ENCODE measurements at regions not wholly inside any gene's neighbourhood (a gene's known extent, or its start where the extent isn't known, plus 50 kb on each side); places are given as distances from the start of the nearest gene placed in this dataset.
"Not testable (repeated sequence)": the region's sequence is repeated elsewhere in the genome, so short reads cannot be mapped to it uniquely, and the experiment has no call there.

DNA sequence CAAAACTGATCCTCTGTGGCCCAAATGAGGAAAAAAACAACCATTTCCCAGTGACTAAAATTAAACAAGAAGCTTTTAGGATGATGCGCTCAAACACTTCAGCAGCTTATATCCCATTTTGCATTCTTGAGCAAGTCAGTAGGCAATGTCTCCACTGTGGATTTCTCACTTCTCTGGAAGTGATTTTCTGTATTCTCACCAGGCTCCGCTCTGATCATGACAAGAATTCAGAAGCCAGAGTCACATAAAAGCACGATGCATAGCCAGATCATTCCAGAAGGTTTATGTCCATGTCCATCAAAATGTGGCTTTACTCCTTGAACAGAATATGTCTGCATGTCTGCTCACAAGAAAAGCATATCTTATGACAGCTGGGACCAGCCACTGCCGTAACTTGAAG, 481.4 kb downstream of the ADRA2A start:
- H3K4me3 ChIP-seq (ENCODE audit: low read depth, low read length), result no peak overlapping the region

DNA sequence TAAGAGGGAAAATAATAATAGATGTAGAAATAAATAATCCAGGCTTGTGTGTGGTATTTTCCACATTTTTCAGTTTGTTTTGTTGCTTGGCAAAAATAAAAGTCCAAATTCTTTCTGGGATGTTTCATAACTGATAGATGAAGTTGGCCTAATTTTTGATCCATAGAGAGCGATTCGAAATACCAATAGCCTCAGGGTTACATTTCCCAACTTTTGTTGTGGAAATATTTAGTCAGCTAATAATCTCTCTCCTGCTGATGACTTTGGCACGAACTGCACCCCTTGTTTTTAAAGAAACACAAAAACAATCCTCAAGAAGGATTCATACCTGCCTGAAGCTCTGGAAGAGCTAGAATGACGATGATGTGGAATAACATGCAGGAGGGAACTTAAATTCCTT, 483.2 kb downstream of the ADRA2A start:
- no peak overlapping the region for H3K4me3 ChIP-seq (ENCODE audit: low read depth, low read length)

DNA sequence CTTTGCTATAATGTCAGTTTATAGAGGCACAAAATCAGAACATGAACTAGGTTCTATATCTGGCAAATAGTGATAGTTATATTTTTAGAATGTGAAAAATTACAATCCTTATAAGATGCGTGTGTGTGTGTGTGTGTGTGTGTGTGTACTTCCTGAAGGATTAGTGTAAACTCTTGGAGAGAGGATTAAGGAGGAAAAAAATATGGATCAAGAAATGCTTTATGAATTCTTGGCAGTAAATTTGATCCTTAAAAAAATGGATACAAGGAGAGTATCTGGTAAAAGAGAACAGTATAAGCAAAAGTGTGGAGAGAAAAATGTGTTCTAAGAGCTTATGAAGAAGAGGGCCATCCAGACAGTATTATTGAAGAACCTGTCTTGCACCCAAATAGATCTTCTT, 484.3 kb downstream of the ADRA2A start:
- H3K4me3 ChIP-seq (ENCODE audit: low read depth, low read length), result no peak overlapping the region

DNA sequence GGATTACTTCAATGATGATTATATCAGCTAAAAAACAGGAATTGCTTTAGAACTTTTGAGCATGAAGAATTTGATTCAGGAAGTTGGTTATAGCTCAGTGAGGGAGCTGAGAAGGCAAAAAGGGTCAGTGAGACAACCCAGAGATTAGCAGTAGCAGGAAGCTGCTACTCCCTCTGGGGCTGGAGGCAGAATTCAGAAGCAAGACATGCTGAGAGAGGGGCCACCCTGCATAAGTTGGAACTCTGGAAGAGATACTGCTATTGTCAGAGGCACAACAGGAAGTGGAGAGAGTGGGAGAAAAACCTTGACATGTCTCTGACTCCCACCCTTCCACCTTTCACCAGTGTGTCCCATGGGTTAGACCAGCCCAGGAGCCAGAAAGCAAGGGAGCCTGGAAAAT, 488.7 kb downstream of the ADRA2A start:
- no peak overlapping the region for H3K4me3 ChIP-seq (ENCODE audit: low read depth, low read length)

DNA sequence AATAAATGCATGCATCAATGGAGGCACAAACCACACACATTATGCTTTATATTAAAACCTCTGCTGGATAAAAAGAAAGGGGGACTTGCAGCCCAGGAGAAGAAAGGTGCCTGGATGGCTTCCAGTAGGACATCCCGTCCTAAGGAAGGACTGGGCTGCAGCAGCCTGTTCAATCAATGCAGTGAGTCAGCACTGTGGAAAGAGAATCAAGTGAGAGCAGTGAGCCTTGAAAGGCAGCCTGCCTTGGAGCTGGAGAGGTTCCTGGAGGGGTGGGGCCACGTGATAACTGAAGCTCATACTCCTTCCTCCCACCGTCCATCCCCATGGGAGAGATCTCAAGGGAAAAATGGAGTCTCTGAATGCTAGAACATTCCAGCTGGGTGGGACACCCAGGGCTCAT, 501.2 kb downstream of the ADRA2A start:
- no peak overlapping the region for H3K4me3 ChIP-seq (ENCODE audit: low read depth, low read length)

DNA sequence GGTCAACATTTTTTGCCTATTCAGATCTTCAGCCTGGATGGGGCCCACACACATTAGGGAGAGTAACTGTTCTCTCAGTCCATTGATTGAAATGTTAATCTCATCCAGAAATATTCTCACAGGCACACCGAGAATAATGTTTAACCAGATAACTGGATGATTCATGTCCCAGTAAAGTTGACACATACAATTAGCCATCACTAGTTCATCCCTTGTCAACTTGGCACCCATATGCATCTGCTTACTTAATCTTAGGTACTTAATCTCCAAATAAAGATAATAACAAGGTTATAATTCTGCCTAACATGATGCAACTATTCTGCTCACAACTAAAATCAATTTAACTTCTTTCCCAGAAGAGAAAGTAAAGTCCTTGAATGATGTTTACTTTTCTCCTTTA, 502.6 kb downstream of the ADRA2A start:
- no peak overlapping the region for H3K4me3 ChIP-seq (ENCODE audit: low read depth, low read length)

DNA sequence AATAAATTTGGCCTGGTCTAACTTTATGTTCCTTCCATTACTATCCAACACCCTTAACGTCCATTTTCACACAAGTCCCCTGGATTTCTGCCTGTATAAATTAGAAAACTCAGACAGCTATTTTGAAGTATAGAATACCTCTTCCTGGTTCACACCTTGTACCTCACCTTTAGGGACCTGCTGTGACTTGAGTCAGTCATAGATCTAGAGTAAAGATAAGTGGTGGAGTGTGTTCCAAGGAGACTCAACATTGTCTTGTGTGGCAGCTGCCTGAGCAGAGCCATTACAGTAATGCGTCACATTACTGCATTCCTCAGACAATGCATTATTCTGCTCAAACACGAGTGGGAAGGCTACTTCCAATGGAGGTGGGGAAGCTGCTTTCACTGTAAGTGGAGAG, 513.9 kb downstream of the ADRA2A start:
- H3K4me3 ChIP-seq (ENCODE audit: low read depth, low read length), result no peak overlapping the region

DNA sequence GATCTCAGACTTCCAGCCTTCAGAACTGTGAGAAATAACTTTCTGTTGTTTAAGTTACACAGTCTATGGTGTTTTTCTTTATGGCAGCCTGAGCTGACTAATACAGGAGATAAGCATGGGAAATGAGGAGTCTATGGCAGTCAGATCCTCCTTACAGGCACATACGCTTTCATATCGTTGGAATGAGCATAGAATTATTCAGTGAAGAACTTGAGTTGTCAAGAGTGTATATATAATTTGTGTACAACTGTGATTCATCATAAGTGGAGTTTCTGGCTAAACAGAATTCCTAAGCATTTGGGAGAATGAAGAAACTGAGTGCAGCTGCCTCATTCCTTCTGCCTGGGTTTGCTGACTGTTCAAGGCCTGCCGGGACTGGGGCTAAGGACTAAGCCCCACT, 516.7 kb downstream of the ADRA2A start:
- H3K4me3 ChIP-seq (ENCODE audit: low read depth, low read length), result no peak overlapping the region

DNA sequence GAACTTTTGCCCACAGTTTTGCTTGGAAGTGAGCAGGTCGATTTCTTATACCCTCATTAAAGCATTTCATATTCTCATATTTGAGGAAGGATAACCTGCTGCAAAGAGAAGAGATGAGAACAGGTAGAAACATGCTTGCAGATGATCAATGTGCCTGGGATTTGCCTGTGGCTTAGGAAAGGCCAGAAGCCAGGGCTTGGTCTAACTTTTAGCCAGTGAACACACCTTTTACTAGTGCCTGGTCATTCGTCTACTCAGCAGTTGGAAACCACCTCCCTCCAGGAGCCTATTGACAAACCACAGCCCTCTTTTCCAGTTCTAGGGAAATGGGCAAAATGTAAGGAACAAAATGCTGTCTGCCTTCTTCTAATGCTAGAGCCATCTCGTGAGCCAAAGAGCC, 518.3 kb downstream of the ADRA2A start:
- no peak overlapping the region for H3K4me3 ChIP-seq (ENCODE audit: low read depth, low read length)

DNA sequence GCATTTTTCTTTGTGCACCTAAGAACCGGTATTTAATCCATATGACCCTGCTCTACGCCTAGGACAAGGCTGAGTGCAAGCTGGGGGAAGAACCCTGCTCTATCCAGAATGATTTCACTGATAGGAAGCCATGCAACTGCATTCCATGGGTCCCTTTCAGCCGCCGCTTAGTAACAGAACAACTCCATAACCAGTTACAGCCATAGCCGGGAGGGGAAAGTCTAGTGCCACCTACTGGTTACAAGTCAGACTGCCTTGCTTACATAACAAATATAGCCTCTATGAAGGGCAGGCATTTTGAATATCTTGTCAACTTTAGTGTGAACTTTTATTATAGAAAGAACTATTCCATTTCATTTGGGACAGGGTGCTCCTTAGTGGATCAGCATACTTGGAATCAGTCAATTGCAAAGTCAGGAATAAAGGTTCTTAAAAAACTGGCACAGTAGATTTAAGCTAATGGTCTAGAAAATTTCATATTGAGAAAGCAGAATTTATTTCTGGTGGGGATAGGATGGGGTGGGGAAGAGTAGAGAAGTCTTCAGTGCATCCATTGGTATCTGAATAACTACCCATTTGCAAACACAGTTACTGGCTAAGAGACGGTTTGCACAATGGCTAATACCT, 521.7 kb downstream of the ADRA2A start:
- no peak overlapping the region for H3K4me3 ChIP-seq (ENCODE audit: low read depth, low read length)

DNA sequence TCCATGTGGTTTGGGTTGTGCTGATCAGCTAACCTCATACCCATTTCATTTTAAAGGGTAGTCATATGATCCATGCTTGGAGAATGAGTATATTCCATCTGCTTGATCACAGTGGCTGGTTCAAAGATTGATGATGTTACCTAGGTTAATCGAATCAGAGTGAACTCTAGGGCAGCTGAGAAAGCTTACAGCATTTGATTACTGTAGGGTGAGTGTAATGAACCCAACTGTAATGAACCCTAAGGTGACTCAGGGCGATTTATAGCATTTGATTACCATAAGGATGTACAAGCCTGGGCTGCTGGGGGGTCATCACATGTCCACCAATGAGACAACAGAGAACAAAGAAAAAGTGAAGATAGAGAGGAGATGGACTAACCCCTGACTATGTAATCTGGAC, 523.1 kb downstream of the ADRA2A start:
- no peak overlapping the region for H3K4me3 ChIP-seq (ENCODE audit: low read depth, low read length)

DNA sequence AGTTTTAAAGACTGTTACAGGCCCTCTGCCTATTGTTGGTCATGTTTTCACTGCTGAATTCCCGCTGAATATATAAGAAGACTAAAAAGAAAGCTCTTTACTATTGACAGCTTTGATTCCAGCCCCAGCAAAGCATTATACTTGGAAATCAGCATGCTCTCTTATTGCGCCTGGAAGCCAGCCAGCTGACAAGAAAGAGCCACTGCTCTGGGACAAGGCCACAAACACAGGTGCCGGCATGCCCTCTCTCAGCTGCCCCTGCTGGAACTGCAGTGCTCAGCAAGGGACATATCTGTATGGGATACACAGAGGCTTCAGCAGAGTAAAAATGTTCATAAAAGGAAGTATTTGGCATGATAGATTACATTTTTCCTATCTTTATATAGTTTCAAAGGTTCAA, 523.9 kb downstream of the ADRA2A start:
- no peak overlapping the region for H3K4me3 ChIP-seq (ENCODE audit: low read depth, low read length)

DNA sequence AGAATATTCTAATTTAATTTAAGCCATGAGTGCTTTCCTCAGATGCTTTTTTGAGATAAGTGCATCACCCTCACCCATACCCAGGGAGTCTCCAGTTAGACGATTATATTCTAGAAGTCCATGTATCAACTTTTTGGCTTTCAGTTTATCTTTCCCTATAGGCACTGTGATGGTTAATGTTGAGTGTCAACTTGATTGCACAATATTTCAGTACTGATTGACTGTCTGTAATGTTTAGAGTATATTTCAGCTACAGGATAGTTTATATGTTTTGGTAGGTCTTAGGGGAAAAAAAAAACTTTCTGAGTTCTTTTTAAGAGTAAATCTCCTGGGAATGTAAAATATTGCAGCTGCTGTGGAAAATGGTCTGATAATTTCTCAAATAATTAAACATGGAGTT, 535.4 kb downstream of the ADRA2A start:
- H3K4me3 ChIP-seq (ENCODE audit: low read depth, low read length), result no peak overlapping the region

DNA sequence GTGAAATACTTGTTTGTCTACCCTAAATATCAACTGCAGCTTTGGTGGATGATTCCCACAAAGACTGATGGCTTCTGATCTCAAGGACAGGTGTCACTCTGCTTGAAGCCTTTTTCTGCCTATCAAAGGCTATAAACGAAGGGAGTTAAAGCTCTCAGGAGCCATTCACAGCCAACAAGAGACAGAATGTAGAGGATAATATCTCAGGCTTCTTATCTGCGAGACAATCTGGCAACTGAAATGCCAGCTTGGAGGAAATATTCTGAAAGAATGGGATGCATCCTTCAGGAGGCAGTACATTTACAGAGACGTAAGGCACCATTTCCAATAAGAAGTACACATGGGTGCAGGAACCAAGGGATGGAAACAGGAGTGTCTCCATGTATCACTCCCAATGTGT, 549.4 kb downstream of the GPAM start:
- H3K4me3 ChIP-seq (ENCODE audit: low read depth, low read length), result no peak overlapping the region

DNA sequence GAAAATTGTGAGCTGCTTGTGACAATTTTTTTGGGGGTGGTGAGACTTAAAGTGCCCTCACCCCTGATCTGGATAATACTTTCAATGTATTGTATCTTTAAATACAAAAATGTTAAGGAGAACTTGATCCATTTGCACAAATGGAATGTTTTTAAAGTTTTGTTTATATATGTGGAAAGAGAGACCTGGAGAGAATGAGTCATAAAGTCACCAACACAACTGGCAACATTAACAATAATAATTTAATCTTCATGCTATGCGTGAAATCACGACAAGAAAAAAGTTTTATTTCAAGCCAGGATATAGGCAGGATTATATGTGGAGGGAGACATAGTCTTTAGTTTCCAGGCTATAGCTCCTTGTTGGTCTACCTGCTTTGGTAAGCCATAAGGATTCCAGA, 537.5 kb downstream of the GPAM start:
- H3K4me3 ChIP-seq (ENCODE audit: low read depth, low read length), result no peak overlapping the region

DNA sequence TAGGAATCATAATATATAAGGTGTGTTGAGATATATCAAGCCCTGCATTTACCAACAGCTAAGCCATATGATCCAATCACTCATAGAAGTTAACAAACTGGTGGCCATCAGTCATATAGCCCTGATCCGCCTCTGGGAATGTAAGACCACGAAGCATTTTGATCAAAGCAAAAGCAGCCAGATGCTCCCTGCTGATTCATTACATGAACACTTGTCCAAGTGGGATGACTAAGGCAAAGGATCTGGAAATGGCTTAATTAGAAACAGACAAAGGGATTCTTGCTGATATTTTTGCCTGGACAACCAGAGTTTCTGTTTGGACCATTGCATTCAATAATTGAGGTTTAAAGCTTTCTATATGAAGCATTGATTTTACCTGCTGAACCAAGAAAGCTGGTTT, 535.5 kb downstream of the GPAM start:
- no peak overlapping the region for H3K4me3 ChIP-seq (ENCODE audit: low read depth, low read length)

DNA sequence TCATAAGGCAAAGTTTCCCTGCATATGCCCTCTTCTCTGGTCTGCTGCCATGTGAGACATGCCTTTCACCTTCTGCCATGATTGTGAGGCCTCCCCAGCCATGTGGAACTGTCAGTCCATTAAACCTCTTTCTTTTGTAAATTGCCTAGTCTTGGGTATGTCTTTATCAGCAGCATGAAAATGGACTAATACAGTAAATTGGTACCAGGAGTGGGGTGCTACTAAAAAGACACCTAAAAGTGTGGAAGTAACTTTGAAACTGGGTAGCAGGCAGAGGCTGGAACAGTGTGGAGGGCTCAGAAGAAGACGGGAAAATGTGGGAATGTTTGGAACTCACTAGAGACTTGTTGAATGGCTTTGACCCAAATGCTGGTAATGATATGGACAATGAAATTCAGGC, 534.5 kb downstream of the GPAM start:
- not testable (repeated sequence) for H3K4me3 ChIP-seq (ENCODE audit: low read depth, low read length)

DNA sequence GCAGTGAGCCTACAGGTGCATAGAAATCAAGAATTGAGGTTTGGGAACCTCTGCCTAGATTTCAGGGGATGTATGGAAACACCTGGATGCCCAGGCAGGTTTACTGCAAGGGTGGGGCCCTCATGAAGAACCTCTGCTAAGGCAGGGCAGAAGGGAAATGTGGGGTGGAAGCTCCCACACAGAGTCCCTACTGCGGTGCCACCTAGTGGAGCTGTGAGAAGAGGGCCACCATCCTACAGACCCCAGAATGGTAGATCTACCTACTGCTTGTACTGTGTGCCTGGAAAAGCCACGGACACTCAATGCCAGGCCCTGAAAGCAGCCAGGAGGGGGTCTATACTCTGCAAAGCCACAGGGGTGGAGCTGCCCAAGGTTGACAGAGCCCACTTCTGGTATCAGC, 533.5 kb downstream of the GPAM start:
- H3K4me3 ChIP-seq (ENCODE audit: low read depth, low read length), result no peak overlapping the region

DNA sequence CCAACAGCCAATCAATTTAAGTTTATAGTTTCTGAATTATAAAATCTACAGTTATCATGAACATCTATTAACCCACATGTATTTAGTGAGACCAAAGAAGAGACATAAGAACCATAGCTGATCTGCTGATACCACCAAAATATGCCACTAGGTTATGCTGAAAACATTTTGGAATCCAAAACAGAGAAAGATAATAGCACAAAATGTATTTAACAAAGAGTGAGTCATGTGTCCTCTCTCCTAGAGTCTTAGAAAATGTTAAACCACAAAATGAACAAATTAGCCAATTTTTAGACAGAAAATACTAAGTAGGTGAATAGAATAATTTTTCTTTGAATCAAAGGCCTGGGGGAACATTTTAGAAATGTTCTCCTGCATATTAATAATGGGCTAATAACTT, 527.5 kb downstream of the GPAM start:
- H3K4me3 ChIP-seq (ENCODE audit: low read depth, low read length), result no peak overlapping the region

DNA sequence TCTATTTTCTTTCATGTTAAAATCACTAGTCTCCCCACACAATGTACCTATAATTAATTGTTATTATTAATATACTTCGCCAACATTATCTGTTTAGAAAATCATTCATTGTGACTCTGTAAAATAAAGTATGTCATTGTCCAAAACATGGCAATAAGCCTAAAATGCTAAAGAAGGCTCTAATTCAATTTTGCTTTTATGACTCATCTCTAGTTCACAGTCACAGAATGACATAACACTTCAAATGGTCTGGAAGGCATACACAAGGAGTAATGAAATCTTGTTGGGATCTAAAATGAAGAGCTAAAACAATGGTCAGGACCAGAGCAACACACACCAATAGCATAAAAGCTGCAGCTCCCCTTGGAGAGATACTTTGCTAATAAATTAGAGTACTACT, 505.8 kb downstream of the GPAM start:
- no peak overlapping the region for H3K4me3 ChIP-seq (ENCODE audit: low read depth, low read length)

DNA sequence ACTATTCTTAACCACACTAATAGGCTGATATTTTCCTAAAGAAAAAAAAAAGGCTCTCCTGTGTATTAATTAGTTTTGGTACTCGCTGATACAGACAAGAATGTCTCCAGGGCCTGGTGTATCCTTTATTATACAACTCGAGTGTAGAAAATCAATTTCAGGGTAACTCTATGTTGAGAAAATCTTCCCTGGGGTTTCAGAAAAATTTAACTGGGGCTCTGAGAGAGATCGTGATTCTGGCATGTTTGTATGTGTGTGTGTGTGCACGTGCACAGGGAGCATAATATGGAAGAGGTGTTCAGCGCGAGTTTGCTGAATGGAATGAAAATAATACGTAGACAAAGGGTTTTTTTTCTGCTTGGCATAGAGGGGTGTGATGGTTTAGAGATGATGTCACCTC, 496.8 kb downstream of the GPAM start:
- no peak overlapping the region for H3K4me3 ChIP-seq (ENCODE audit: low read depth, low read length)

DNA sequence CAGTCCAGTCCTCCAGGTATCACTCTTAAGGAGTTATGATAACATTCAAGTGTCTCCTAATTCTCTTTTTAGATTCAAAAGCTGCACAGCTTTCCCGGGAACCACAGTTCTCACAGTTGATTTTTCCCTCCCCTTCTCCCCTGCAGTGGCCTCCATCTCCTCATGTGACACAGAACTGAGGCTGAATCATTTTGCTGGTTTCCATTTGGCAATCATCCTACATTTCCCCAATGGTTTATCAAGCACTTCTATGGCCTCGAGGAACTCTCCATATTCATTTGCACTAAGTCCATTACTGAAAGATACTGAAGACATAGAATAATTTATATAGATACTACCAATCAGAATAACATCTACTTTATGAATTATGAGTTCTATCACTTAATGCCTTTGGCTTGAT, 484.9 kb downstream of the GPAM start:
- H3K4me3 ChIP-seq (ENCODE audit: low read depth, low read length), result no peak overlapping the region

DNA sequence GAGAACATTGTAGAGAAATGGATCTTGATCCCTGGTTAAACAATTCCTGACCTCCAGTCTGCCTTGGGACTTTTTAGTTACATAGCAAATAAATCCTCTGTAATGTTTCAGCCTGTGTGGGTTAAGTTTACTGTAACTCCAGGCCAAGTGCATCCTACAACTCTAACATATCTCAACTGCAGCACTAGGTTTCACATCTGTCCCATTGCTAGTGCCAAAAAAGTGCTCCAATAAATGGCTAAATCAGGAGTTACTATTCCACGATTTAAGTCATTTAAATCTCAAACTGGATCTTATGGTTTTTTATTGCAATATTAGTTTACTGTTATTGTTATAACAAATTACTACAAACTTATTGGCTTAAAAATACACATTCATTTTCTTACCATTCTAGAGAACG, 479.6 kb downstream of the GPAM start:
- H3K4me3 ChIP-seq (ENCODE audit: low read depth, low read length), result no peak overlapping the region

DNA sequence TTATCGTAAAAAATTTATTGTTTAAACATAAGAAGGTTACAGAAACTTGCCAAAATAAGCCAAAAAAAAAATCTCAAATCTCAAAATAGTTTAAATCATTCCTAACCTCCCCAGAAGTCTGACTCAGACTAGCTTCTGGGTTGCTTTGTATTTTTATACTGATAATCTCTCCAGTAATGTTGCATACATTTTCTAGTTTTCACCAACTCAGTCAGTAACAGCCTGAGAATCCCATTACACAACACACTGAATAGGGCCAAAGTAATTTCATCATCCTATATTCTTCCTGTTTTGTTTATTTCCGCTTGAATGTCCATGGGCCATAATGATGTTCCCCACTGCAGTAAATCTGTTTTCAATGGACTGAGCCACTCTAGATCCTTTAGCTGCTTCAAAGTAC, 478.5 kb downstream of the GPAM start:
- no peak overlapping the region for H3K4me3 ChIP-seq (ENCODE audit: low read depth, low read length)
